ENCODE measurements at regions not wholly inside any gene's neighbourhood (a gene's known extent, or its start where the extent isn't known, plus 50 kb on each side); places are given as distances from the start of the nearest gene placed in this dataset.

GRCh38 chr11:90364527-90364926, 141.7 kb upstream of the CHORDC1 start:
- TF ChIP-seq POLR2AphosphoS5 (IDR thresholded peaks at IDR 0.05; ENCODE audit: low read depth, low read length) (no peak), CTCF (IDR thresholded peaks at IDR 0.05) (no peak), TCF7L2 (IDR thresholded peaks at IDR 0.05; ENCODE audit: low read depth, low read length) (no peak)
